GM21529 (cell line): ENCODE measurements at regions not wholly inside any gene's neighbourhood (a gene's known extent, or its start where the extent isn't known, plus 50 kb on each side); places are given as distances from the start of the nearest gene placed in this dataset.
"Not testable (repeated sequence)": the region's sequence is repeated elsewhere in the genome, so short reads cannot be mapped to it uniquely, and the experiment has no call there.

Experiments
- ATAC-seq: cut with Tn5 transposase; IDR thresholded peaks from one replicate; pipeline ENCODE4 v1.9.1; 2021; ENCODE audit not compliant: unreplicated experiment

DNA sequence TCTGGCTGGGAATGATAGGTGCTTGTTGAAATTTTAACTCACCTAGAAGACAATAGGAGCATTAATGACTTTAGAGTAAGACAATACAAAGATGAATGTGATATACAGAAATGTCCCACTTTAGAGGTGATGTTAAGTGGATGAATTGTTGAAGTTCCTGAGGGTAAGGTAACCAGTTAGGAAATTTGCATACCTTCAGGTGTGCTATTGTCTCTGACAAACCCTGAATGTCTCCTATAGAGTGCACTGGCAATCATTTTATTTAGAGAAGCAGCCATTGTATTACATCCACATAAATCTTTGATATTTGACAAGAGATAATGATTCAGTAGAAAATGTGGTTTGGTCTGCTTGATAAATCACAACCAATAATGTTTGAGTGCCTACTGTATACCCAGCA, 228.5 kb downstream of the RNF144A start:
- ATAC-seq, result no peak

DNA sequence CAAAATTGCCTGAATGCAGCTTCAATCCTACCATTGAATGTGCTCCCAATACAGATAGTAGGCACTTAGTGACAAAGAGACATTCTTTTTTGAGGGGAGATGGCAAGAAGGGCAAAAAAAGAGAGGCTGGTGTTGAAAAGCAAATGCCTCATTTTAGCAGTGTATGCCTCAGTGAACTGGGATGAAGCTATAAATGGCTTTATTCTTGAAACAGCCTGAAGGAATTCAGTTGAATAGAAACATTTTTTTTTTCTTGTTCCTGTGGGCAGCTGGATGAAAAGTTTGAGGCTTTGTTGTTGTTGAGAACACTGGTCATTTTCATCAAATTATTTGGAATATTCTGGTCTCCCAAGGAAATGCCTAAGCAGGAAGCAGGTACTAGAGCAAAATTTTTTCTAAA, 228.9 kb downstream of the RNF144A start:
- ATAC-seq, result no peak

DNA sequence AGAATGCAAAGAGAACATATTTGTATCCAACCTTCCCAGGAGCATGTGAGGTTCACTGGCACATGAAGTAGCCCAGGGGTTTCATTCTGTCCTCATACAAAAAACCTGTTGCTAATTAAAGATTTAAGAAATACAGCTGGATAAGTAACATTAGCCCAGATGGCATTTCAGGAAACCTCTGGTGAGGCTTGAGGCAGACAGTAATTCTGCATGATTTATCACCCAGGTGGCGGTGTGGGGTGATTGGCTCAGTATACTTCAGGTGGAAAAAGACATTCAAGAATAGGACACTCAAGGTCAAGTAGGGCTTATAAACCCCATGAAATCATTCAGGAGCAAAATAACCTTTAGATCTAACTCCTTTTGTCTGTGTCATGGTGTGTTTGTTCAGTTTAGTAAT, 237.4 kb downstream of the RNF144A start:
- ATAC-seq, result no peak

DNA sequence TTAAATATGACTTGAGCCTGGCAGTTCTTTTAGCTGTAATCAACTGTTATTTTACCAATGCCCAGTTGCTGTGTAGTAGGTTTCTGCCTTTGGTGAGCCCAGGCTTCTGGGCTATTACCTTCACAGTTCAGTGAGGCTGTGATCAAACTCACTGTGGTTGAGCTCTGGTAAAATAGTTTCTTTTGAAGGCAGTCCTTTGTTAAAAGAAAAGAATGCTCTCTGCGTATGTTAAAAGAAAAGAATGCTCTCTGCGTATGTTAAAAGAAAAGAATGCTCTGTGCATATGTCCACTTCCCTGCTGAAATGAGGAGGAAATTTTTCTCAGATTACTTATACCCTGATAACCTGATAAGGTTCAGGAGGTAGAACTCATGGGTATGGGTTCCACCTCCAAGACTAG, 244.3 kb downstream of the RNF144A start:
- ATAC-seq, result no peak

DNA sequence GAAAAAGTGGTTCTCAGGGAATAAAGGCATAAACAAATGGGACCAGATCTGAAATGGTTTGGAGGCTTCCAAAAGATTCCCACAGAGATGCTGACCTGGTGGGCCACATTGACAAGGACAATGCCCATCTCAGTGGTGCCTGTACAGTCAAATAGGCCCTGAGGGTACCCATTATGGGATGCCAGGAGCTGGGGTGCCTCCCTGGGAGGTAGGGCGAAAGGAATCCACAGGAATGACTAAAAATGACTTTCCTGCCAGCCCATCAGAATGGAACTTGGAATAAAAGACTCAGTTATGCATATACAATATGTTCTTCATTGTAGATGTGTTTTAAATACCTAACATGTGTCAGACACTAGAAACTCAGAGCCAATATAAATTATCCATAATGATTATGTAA, 248.5 kb downstream of the RNF144A start:
- no peak for ATAC-seq

DNA sequence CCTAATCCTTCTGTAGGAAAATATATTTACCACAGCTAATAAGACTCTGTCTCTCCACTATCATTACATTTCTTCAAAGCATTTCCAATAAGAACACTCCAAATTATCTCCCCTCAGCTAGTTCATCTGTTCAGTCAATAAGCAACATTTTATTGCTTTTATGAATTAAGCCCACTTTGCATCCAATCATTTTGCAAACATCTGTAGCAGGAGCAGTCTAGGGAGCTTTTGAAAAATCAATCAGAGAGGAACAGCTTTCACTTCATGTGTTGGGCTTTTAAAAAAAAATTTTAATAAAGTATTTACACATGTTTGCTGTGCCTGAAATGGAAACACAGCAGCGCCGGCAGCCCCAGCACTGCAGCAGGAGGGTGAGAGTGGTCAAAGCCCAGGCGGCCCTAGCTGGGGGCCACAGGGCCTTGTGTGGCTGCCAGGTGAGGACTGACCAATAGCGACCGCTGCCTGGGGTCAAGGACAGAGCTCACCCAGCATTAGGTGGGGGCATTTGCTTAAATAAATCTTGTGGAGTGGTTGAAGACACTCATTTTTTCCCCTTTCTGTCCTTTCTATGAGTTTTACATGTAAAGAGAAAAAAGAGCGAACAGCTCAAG, 250.7 kb downstream of the RNF144A start:
- no peak for ATAC-seq

DNA sequence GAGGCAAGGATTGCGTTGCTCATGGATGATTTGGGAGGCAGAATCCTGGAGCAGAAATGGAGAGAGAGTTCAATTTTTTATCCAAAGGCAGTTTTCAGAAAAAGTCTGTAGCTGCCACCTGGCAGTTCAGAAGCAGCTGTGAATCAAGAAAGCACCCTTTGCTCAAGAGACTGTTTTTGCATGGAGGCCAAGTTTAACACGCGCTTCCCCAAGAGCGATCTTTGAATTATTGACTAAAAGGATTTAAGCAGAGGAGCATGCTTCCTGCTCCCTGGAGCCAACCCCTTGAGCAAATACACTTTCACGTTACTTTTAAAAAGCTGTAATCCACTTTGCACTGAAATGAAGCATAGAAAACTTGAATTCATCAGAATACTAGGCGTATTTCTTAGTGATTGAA, 252.4 kb downstream of the RNF144A start:
- ATAC-seq, result no peak

DNA sequence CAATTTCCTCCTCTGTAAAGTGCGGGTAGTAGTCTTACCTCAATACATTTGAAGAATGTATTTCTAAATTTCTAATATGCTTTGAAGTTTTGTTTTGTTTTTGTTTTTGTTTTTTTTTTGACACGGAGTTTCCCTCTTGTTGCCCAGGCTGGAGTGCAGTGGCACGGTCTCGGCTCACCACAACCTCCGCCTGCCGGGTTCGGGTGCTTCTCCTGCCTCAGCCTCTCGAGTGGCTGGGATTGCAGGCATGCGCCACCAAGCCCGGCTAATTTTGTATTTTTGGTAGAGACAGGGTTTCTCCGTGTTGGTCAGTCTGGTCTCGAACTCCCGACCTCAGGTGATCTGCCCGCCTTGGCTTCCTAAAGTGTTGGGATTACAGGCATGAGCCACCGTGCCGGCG, 261.8 kb downstream of the RNF144A start:
- not testable (repeated sequence) for ATAC-seq

DNA sequence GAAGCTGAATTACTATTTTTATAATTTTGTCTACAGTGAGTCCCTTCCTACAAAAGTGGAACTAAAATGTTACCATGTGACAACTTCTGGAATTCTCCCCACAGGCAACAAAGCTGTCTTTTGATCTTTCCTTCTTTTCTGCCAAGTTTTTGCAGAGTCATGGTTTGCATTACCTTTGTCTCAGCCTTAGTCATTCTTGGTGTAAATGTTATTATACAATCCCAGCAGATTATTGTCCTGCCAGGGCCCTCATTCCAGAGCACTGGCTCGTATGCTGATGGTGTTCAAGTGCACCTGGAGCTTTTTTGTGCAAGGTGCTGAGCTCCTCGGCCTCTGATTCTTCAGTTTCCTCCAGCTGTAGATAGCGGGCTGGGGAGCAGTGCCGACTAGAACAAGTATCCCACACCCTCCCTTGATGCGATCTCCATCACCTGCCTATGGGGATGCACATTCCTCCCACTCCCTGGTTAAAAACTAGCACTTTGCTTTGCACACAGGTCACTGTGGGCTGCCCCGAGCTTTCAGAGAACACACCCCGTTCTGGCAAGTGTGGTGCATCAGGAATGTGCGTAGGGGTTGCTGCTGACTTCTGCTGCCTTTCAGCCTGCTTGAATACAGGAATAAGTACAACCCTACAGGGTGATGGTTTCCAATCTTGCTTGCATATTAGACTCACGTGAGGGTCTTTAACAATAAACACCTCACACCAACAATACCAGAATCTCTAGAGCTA, 263.6 kb downstream of the RNF144A start:
- no peak for ATAC-seq

DNA sequence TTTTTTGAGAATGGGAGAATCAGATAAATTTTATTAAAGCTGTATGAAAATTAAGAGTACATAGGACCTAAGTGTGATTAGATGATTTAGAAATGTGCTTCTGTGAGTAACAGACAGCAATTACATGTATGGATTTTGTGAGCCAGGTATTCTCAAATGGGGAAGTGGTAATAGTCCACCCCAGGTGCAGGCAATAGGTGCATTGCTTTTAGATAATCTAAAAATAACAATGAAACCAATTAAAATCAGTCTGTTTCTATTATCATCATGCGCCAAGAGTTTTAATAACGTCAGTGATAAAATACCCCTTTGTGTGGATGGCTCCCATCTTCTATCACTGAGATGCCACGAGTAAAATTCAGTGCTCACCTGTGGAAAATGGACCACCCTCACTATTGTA, 265.3 kb downstream of the RNF144A start:
- ATAC-seq, result no peak

DNA sequence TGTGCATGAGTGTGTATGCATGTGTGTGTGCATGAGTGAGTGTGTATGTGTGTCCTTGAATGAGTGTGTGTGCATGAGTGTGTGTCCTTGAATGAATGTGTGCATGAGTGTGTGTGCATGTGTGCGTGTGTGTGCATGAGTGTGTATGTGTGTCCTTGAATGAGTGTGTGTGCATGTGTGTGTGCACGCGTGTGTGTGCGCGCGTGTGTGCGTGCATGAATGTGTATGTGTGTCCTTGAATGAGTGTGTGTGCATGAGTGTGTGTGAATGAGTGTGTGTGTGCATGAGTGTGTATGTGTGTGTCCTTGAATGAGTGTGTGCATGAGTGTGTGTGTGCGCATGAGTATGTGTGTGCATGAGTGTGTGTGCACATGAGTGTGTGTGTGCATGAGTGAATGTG, 271.9 kb downstream of the RNF144A start:
- no peak for ATAC-seq

DNA sequence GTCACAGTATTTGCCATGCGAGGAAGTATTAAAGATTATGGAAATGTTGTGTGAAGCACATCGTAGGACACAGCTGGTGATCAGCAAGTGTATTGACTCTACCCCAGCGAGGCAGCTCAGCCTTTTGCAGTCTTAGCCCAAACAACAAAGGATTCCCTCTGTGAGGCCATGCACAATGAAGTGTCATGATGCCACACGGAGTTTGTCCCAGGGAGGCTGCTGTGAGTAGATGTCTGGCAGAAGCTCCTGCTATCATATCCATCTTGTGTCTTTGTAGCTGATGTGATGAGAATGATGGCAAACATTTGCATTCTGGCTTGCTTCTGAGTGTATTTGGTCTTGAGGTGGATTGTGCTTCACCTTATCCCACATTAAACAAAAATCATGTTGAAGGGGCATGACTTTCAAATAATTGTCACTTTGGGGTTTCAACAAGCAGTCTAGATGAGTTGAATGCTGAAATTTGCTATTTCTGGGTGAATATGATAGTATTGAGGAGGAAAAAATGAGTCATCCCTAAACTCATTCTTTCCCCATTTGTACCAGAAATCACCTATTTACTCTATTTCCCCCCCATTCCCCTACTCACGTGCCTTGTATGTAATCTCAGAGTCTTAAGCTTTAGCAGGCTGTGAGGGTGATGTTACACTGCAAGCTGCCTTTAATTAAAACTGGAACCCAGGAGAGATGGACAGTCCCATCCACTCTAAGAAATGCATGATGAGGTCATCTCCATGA, 273.5 kb downstream of the RNF144A start:
- no peak for ATAC-seq

DNA sequence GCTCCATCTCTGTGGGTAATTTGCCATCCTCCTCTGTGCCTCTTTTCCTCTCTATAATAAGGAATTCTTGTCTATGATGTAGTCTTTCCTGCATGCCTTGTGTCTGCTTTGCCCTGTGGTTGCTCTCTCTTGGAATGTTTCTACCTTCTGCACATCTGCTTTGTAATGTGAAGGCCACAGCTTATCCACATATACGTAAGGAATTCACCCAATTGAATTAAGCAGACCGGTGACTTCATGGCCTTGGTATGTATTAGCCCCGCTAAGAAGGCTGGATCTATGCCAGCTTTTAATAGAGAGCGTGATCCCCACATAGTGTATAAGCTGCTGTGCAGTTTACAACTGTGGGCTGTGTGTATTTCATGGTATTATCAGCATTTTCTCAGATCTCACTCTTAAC, 274.7 kb downstream of the RNF144A start:
- ATAC-seq, result no peak

DNA sequence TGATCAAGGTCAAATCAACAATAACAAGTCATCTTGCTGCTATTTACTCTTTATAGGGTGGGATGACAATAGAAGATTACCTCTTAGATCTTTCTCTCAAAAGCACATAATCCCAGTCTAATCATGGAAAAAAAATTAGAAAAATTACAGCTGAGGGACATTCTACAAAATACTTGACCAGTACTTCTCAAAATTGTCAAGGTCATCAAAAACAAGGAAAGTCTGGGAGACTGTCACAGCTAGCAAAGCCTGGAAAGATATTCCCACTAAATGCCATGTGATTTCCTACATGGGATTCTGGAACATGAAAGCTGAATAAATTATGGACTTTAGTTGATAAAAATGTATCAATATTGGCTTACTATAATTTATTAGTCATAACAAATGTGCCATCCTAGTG, 276.2 kb downstream of the RNF144A start:
- no peak for ATAC-seq

DNA sequence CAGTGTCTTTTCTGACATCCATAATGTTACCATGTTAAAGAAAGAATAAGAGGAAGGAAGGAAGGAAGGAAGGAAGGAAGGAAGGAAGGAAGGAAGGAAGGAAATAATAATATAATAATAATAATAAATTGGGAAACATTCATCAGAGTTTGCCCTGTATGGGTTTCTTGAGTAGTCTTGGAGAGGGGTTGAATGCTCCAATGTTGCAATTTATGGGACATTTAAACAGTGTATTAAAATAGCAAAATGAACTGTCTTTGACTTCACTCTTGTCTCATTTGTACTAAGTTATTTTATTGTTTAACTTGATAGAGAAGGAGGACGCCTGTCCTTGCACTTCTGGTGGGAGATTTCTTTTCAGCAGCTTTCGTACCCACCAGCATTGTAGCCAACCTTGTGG, 277.7 kb downstream of the RNF144A start:
- no peak for ATAC-seq

DNA sequence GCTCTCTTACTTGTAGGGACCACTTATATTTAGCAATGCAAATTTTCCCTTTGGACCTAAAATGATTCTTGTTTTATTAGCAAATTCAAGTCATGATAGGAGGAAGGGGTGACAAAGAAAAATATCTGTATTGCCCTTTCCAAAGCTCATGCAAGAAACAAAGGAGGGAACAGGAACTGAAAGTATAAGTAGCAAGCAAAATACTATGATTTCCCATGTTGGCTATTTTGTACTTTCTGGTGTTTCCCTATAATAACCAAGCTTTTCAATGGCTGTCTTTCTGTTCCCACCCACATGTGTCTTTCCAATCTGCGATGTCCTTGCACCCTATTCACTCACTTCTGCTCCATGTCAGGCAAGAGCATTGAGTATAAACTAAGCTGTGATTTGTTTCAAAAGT, 279.7 kb downstream of the RNF144A start:
- no peak for ATAC-seq

DNA sequence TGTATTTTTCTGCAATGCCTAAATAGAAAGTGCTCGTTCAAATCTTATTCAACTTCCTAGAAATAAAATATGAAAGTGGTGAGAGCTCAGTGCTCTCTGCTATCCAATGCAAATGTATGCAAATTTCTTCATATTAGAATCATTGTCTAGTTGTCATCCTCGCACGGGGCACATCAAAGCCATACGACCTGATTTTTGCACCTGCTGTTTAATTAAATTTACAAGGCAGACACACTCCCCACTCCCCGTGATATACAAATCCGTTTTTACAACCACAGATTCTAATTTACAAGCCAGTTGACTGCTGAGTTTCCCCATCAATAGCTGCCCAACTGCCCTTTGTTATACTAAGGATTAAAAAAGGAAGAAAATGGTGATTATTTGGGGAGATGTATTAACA, 284.6 kb downstream of the RNF144A start:
- no peak for ATAC-seq

DNA sequence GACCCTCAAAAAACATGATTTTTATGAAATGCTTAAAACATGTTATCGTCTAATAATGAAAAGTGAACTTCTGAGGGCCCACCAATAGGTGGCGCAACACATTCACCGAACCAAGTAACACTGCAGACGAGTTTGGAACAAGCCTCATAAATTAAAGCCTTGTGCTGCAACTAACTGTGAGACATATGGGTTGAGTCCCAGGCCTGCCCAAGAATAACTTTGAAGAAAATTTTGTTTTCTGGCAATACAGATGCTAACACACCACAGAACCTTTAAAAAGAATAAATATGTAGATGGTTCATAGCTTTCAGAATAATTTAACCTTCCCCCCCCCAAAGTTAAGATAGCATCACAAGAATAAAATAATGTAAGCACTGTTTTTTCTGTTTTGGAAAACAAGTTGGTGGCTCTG, 285.9 kb downstream of the RNF144A start:
- no peak for ATAC-seq

DNA sequence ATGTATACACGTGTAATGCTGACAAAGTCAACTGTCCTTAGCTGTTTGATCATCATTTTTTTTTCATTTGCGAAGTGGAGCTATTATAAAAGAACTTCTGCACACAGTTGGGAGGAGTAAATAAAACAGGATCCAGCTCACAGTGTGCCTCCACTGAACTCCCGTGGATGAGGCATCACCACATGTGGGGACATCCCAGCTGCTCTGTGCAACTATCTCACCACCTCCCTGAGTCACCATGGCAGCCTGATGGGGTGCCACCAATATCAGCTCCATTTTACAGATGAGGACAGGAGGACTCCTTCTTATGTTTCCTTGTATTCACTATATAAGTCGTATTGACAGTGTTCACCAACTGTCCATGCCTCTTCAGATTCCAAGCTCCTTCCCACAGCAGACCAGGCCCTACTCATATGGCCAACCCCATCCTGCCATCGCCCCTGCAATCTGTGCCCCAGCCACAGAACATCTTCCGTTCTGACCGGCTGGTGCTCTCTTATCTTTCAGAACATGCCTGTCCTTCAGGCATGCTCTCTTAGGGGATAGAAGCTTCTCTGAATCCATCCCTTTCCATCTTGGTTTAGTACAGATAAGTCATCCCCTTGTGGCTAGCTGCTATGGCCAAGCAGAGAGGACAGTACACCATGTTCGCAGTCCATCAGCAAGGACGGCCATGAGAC, 288.1 kb downstream of the RNF144A start:
- ATAC-seq, result no peak

DNA sequence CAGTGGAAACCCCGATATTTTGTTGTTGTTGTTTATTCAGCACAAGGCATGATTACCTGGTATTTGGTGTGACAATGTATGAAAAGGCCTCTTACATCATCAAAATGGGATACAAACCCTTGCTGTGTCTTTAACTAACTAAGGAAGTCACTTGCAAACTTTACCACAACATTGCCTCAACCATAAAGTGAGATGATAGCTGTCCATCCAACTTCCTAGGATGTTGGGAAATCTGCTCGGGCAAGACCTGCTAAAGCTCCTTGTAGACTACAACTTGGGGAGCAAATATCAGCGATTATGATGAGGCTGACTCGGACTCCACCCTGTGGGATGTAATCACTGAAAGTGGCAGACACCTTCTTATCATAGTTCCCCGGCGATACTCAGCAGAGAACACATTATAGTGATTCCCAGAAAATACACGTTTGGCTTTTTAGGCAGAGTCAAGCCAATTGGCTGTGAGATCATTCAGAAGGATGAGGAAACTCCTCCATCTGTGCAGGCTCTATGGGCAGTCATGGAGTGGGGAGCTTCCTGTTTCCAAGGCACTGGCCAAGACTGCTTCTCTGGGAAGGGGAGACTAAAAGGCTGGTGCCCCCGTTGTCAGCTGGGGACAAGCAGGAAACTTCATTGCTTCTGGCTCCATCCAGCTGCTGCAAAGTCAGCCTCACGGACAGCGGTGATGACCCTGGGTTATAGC, 289.0 kb downstream of the RNF144A start:
- no peak for ATAC-seq

DNA sequence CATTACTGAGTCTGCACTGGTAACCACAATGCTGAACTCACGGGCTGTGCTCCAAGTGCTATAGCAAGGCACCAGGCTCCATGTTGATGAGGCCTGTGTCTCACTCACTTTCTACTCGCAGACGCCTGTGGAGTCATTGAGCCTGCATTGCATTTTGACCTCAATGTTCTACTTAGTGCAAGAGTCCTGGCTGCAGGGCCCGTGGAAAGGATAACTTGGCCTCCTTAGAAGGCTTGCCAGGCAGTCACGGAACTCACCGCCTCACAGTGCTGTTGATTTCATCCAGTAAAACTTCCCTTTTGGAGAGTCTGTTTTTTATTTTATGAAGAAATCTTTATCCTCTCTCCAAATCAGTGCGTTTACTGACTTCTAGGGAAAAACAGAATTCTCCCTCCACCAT, 290.4 kb downstream of the RNF144A start:
- ATAC-seq, result no peak
